ENCODE measurements at regions not wholly inside any gene's neighbourhood (a gene's known extent, or its start where the extent isn't known, plus 50 kb on each side); places are given as distances from the start of the nearest gene placed in this dataset.

DNA sequence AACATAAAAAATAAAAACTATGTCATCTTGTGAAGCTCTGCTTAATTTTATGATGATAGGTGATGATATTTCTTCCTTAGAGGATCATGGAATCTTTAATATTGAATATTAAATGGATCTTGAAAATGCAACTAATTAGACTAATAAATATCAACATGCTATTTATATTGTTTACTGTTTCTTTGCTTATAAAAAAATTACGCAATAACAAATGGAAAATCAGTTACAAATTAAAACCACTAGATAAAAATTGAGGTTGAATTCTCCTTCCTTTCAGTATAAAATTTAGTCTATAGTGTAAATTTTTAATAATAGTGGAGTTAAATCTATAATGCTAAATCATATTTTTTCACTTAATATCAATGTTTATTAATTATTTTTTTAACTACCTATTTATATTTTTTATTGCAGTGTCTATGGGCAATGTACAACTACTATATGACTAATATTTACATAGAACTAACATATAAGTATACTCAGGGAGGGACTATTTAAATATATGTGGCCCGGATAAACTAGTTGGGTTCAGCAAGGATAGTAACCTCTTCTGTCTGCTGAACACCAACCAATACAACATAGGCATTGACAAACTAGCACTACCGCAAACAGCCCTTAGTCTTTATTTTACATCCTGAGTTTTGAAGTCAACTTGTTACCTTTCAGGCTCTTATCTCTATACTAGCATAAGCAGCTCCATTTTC lies 628.0 kb downstream of the EFNB2 start:
- no peaks in the 10 kb centered on the region for H3K9me3 ChIP-seq (ENCODE audit: control insufficient read depth in 5 of 5, low read length in 5 of 5)
- no peak overlapping the region for H3K9ac ChIP-seq (ENCODE audit: low read length in 5 of 5)
- H3K27me3 ChIP-seq (ENCODE audit: control insufficient read depth in 5 of 5, insufficient read depth in 4 of 5, low read length in 5 of 5): no peaks in the 10 kb centered on the region
- no peak overlapping the region for H3K27ac ChIP-seq (ENCODE audit: low read depth, low read length)
- H3K36me3 ChIP-seq (ENCODE audit: control insufficient read depth in 5 of 5, insufficient read depth in 5 of 5, low read length in 5 of 5): no peaks in the 10 kb centered on the region
- no peaks in the 10 kb centered on the region for H3K4me1 ChIP-seq (ENCODE audit: control insufficient read depth in 5 of 5, insufficient read depth in 5 of 5, low read length in 5 of 5)
- H3K4me3 ChIP-seq (ENCODE audit: low read depth in 1 of 5, low read length in 5 of 5): no peak overlapping the region

DNA sequence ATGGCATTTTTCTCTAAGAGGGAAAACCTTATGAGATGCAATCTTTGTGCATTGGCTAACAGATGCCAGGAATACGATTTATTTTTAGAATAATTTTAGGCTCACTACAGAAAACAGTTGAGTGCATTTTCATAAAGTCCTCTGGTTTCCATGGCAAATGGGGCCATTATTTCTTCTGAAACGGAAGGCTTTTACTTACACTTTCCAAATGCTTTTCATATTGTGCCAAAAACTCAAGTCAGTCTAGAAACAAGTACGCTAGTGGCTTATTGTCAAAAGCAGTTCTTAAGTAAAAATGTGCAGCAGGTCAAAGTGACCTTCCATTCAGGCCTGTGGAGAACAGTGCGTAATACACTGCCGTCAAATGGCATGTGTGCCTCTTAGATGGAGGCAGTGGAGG lies 628.7 kb downstream of the EFNB2 start:
- Histone ChIP-seq H3K4me3 (ENCODE audit: low read depth in 1 of 5, low read length in 5 of 5) (no peak overlapping the region), H3K9me3 (ENCODE audit: control insufficient read depth in 5 of 5, low read length in 5 of 5) (no peaks in the 10 kb centered on the region), H3K27me3 (ENCODE audit: control insufficient read depth in 5 of 5, insufficient read depth in 4 of 5, low read length in 5 of 5) (no peaks in the 10 kb centered on the region), H3K4me1 (ENCODE audit: control insufficient read depth in 5 of 5, insufficient read depth in 5 of 5, low read length in 5 of 5) (no peaks in the 10 kb centered on the region), H3K36me3 (ENCODE audit: control insufficient read depth in 5 of 5, insufficient read depth in 5 of 5, low read length in 5 of 5) (no peaks in the 10 kb centered on the region), H3K9ac (ENCODE audit: low read length in 5 of 5) (no peak overlapping the region), H3K27ac (ENCODE audit: low read depth, low read length) (no peak overlapping the region)

DNA sequence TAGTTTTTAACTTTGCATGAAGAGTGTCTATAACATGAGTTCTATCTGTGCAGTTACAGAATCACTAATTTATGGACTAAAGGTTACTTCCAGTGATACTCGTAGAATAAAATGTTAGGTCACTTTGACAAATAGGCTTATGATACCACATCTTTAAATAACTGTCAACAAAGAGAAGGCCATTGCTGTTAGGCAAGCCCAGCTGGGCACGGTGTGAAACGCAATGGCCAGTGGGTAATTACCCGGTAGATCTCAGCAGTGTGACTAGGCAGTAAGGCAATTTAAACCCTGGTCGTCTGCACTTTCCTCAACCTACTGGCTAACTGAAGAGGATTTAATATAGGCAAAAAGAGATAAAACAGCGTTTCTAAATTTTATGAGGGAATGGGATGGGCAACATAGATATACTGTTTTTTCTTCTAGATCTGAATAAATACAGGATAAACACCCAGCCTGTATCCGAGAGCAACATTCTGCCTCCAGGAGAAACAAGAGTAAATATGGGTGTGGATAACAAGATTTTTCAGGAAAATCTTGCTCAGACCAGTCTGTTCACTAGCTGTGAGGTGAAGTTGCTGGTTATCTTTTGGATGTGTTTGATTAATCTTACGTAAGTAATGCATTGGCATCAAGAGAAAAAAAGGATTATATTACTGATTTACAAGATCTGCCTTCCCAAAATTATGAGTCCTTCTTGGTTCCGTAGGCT lies 631.3 kb downstream of the EFNB2 start:
- H3K36me3 ChIP-seq (ENCODE audit: control insufficient read depth in 5 of 5, insufficient read depth in 5 of 5, low read length in 5 of 5): no peaks in the 10 kb centered on the region
- no peak overlapping the region for H3K4me3 ChIP-seq (ENCODE audit: low read depth in 1 of 5, low read length in 5 of 5)
- H3K27me3 ChIP-seq (ENCODE audit: control insufficient read depth in 5 of 5, insufficient read depth in 4 of 5, low read length in 5 of 5): no peaks in the 10 kb centered on the region
- H3K4me1 ChIP-seq (ENCODE audit: control insufficient read depth in 5 of 5, insufficient read depth in 5 of 5, low read length in 5 of 5): no peaks in the 10 kb centered on the region
- H3K9ac ChIP-seq (ENCODE audit: low read length in 5 of 5): no peak overlapping the region
- no peak overlapping the region for H3K27ac ChIP-seq (ENCODE audit: low read depth, low read length)
- no peaks in the 10 kb centered on the region for H3K9me3 ChIP-seq (ENCODE audit: control insufficient read depth in 5 of 5, low read length in 5 of 5)

DNA sequence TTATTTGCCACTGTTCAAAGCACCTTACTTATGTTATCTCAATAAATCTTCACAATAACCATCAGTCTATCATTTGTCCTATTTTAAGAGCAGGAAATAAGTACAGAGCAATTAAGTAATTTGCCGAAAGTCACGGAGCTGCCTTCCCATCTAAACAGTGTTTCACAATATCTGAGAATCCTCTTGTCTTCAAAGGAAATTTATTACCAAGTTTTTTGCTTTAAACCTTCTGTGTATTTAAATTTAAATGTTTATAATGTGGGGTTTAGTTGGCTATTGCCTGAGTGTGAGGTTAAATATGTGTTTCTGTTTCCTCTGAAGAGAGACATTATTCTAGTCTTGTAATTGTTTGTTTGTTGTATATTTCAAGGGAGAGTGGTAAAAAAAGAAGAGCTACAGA lies 633.1 kb downstream of the EFNB2 start:
- H3K36me3 ChIP-seq (ENCODE audit: control insufficient read depth in 5 of 5, insufficient read depth in 5 of 5, low read length in 5 of 5): no peaks in the 10 kb centered on the region
- H3K4me3 ChIP-seq (ENCODE audit: low read depth in 1 of 5, low read length in 5 of 5): no peak overlapping the region
- H3K4me1 ChIP-seq (ENCODE audit: control insufficient read depth in 5 of 5, insufficient read depth in 5 of 5, low read length in 5 of 5): no peaks in the 10 kb centered on the region
- H3K9ac ChIP-seq (ENCODE audit: low read length in 5 of 5): peak overlapping the region in 1 of 5 donors; percentile 6
- H3K27me3 ChIP-seq (ENCODE audit: control insufficient read depth in 5 of 5, insufficient read depth in 4 of 5, low read length in 5 of 5): no peaks in the 10 kb centered on the region
- H3K9me3 ChIP-seq (ENCODE audit: control insufficient read depth in 5 of 5, low read length in 5 of 5): no peaks in the 10 kb centered on the region
- H3K27ac ChIP-seq (ENCODE audit: low read depth, low read length): no peak overlapping the region

- no peak overlapping the region for H3K4me3 ChIP-seq (ENCODE audit: low read depth in 1 of 5, low read length in 5 of 5)
- H3K9me3 ChIP-seq (ENCODE audit: control insufficient read depth in 5 of 5, low read length in 5 of 5): no peaks in the 10 kb centered on the region
- H3K4me1 ChIP-seq (ENCODE audit: control insufficient read depth in 5 of 5, insufficient read depth in 5 of 5, low read length in 5 of 5): no peaks in the 10 kb centered on the region
- no peaks in the 10 kb centered on the region for H3K27me3 ChIP-seq (ENCODE audit: control insufficient read depth in 5 of 5, insufficient read depth in 4 of 5, low read length in 5 of 5)
- H3K36me3 ChIP-seq (ENCODE audit: control insufficient read depth in 5 of 5, insufficient read depth in 5 of 5, low read length in 5 of 5): no peaks in the 10 kb centered on the region
- H3K9ac ChIP-seq (ENCODE audit: low read length in 5 of 5): no peak overlapping the region
- no peak overlapping the region for H3K27ac ChIP-seq (ENCODE audit: low read depth, low read length)
Observed at GRCh38 chr13:105897575-105897974, 637.9 kb downstream of the EFNB2 start.

GRCh38 chr13:105894697-105895096 lies 640.8 kb downstream of the EFNB2 start:
- Histone ChIP-seq H3K4me1 (ENCODE audit: control insufficient read depth in 5 of 5, insufficient read depth in 5 of 5, low read length in 5 of 5) (no peaks in the 10 kb centered on the region), H3K27ac (ENCODE audit: low read depth, low read length) (no peak overlapping the region), H3K4me3 (ENCODE audit: low read depth in 1 of 5, low read length in 5 of 5) (no peak overlapping the region), H3K9ac (ENCODE audit: low read length in 5 of 5) (no peak overlapping the region), H3K9me3 (ENCODE audit: control insufficient read depth in 5 of 5, low read length in 5 of 5) (no peaks in the 10 kb centered on the region), H3K36me3 (ENCODE audit: control insufficient read depth in 5 of 5, insufficient read depth in 5 of 5, low read length in 5 of 5) (no peaks in the 10 kb centered on the region), H3K27me3 (ENCODE audit: control insufficient read depth in 5 of 5, insufficient read depth in 4 of 5, low read length in 5 of 5) (no peaks in the 10 kb centered on the region)

DNA sequence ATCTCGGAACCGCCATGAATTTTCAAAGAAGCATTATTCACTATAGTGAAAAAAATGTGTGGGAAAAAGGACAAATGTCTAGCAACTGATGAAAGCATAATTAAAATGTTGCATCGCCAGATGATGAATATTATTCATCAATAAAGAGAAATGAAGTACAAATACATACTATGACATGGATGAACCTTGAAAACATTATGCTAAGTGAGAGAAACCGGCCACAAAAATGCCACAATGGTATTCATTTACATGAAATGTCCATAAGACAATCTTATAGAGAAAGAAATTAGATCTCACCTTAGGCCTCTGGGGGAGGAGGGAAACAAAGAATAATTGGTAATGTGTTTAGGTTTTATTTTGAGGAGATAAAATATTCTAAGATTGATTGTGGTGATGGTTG lies 645.0 kb downstream of the EFNB2 start:
- no peak overlapping the region for H3K27ac ChIP-seq (ENCODE audit: low read depth, low read length)
- no peaks in the 10 kb centered on the region for H3K27me3 ChIP-seq (ENCODE audit: control insufficient read depth in 5 of 5, insufficient read depth in 4 of 5, low read length in 5 of 5)
- H3K4me1 ChIP-seq (ENCODE audit: control insufficient read depth in 5 of 5, insufficient read depth in 5 of 5, low read length in 5 of 5): no peaks in the 10 kb centered on the region
- no peak overlapping the region for H3K4me3 ChIP-seq (ENCODE audit: low read depth in 1 of 5, low read length in 5 of 5)
- H3K9me3 ChIP-seq (ENCODE audit: control insufficient read depth in 5 of 5, low read length in 5 of 5): no peaks in the 10 kb centered on the region
- H3K9ac ChIP-seq (ENCODE audit: low read length in 5 of 5): no peak overlapping the region
- no peaks in the 10 kb centered on the region for H3K36me3 ChIP-seq (ENCODE audit: control insufficient read depth in 5 of 5, insufficient read depth in 5 of 5, low read length in 5 of 5)

GRCh38 chr13:105878119-105878700 lies 657.3 kb downstream of the EFNB2 start:
- no peaks in the 10 kb centered on the region for H3K36me3 ChIP-seq (ENCODE audit: control insufficient read depth in 5 of 5, insufficient read depth in 5 of 5, low read length in 5 of 5)
- H3K9me3 ChIP-seq (ENCODE audit: control insufficient read depth in 5 of 5, low read length in 5 of 5): no peaks in the 10 kb centered on the region

GRCh38 chr13:105874814-105875213 lies 660.6 kb downstream of the EFNB2 start:
- no peak overlapping the region for H3K27ac ChIP-seq (ENCODE audit: low read depth, low read length)
- H3K9me3 ChIP-seq (ENCODE audit: control insufficient read depth in 5 of 5, low read length in 5 of 5): no peaks in the 10 kb centered on the region
- no peak overlapping the region for H3K9ac ChIP-seq (ENCODE audit: low read length in 5 of 5)
- H3K4me1 ChIP-seq (ENCODE audit: control insufficient read depth in 5 of 5, insufficient read depth in 5 of 5, low read length in 5 of 5): no peaks in the 10 kb centered on the region
- no peaks in the 10 kb centered on the region for H3K36me3 ChIP-seq (ENCODE audit: control insufficient read depth in 5 of 5, insufficient read depth in 5 of 5, low read length in 5 of 5)
- H3K27me3 ChIP-seq (ENCODE audit: control insufficient read depth in 5 of 5, insufficient read depth in 4 of 5, low read length in 5 of 5): no peaks in the 10 kb centered on the region
- H3K4me3 ChIP-seq (ENCODE audit: low read depth in 1 of 5, low read length in 5 of 5): no peak overlapping the region

More at GRCh38 chr13:105878119-105878700, 657.3 kb downstream of the EFNB2 start:
- Histone ChIP-seq H3K27me3 (ENCODE audit: control insufficient read depth in 5 of 5, insufficient read depth in 4 of 5, low read length in 5 of 5) (no peaks in the 10 kb centered on the region), H3K27ac (ENCODE audit: low read depth, low read length) (no peak overlapping the region), H3K9ac (ENCODE audit: low read length in 5 of 5) (no peak overlapping the region), H3K4me1 (ENCODE audit: control insufficient read depth in 5 of 5, insufficient read depth in 5 of 5, low read length in 5 of 5) (no peaks in the 10 kb centered on the region), H3K4me3 (ENCODE audit: low read depth in 1 of 5, low read length in 5 of 5) (no peak overlapping the region)

DNA sequence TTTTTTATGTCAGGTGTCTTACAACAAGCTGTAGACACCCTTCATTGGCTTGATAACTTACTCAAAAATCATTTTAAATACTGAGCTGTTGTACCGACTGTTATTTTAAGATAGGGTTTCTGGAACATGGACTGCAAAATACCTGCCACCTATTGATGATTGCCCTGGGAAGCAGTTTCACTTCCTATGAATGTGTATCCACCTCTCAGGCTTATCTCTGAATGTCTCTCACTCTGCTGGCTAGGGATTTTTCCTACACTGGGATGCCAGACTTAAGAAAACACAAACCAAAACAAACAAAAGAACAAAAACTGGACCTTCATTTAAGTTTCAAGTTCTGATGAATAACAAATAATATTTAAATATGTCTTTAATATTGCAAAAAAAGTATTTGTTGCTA lies 663.7 kb downstream of the EFNB2 start:
- Histone ChIP-seq H3K4me3 (ENCODE audit: low read depth in 1 of 5, low read length in 5 of 5) (no peak overlapping the region), H3K4me1 (ENCODE audit: control insufficient read depth in 5 of 5, insufficient read depth in 5 of 5, low read length in 5 of 5) (no peaks in the 10 kb centered on the region), H3K9ac (ENCODE audit: low read length in 5 of 5) (no peak overlapping the region), H3K9me3 (ENCODE audit: control insufficient read depth in 5 of 5, low read length in 5 of 5) (no peaks in the 10 kb centered on the region), H3K27me3 (ENCODE audit: control insufficient read depth in 5 of 5, insufficient read depth in 4 of 5, low read length in 5 of 5) (no peaks in the 10 kb centered on the region), H3K36me3 (ENCODE audit: control insufficient read depth in 5 of 5, insufficient read depth in 5 of 5, low read length in 5 of 5) (no peaks in the 10 kb centered on the region), H3K27ac (ENCODE audit: low read depth, low read length) (no peak overlapping the region)

Data from subcutaneous abdominal adipose tissue (tissue), 5 donors.